ENCODE measurements at regions not wholly inside any gene's neighbourhood (a gene's known extent, or its start where the extent isn't known, plus 50 kb on each side); places are given as distances from the start of the nearest gene placed in this dataset.

GRCh38 chr22:47816863-47817210 is 1054.4 kb downstream of the TBC1D22A start:
- TF ChIP-seq POLR2AphosphoS5 (IDR thresholded peaks at IDR 0.05; ENCODE audit: low read depth): no peak
- no peak for TF ChIP-seq GABPA (IDR thresholded peaks at IDR 0.05; ENCODE audit: low read depth)
- TF ChIP-seq REST (IDR thresholded peaks at IDR 0.05; ENCODE audit: insufficient replicate concordance, low read depth): no peak
- no peak for TF ChIP-seq SPI1 (IDR thresholded peaks at IDR 0.05; ENCODE audit: borderline replicate concordance, low read depth)
- no peak for TF ChIP-seq CTCF (IDR thresholded peaks at IDR 0.05; ENCODE audit: insufficient read depth, low read length)
- no peak for DNase-seq (ENCODE audit: low read depth in 1 of 2, low spot score in 1 of 2)
- H3K27me3 ChIP-seq (ENCODE audit: insufficient read depth, poor library complexity, severe bottlenecking): no peaks in the 10 kb centered on the region
- no peak overlapping the region for H3K27ac ChIP-seq (replicated peaks)
- no peak overlapping the region for H3K4me3 ChIP-seq (replicated peaks; ENCODE audit: insufficient read depth, low read length)

GRCh38 chr22:47816121-47816862 is 1053.8 kb downstream of the TBC1D22A start:
- H3K27me3 ChIP-seq (ENCODE audit: insufficient read depth, poor library complexity, severe bottlenecking): no peaks in the 10 kb centered on the region
- H3K4me3 ChIP-seq (replicated peaks; ENCODE audit: insufficient read depth, low read length): no peak overlapping the region
- no peak overlapping the region for H3K27ac ChIP-seq (replicated peaks)
- no peak for DNase-seq (ENCODE audit: low read depth in 1 of 2, low spot score in 1 of 2)
- TF ChIP-seq CTCF (IDR thresholded peaks at IDR 0.05; ENCODE audit: insufficient read depth, low read length) (no peak), SPI1 (IDR thresholded peaks at IDR 0.05; ENCODE audit: borderline replicate concordance, low read depth) (no peak), POLR2AphosphoS5 (IDR thresholded peaks at IDR 0.05; ENCODE audit: low read depth) (no peak), REST (IDR thresholded peaks at IDR 0.05; ENCODE audit: insufficient replicate concordance, low read depth) (no peak), GABPA (IDR thresholded peaks at IDR 0.05; ENCODE audit: low read depth) (no peak)

- no peak for TF ChIP-seq SPI1 (IDR thresholded peaks at IDR 0.05; ENCODE audit: borderline replicate concordance, low read depth)
- TF ChIP-seq REST (IDR thresholded peaks at IDR 0.05; ENCODE audit: insufficient replicate concordance, low read depth): no peak
- no peak for TF ChIP-seq GABPA (IDR thresholded peaks at IDR 0.05; ENCODE audit: low read depth)
- no peak for TF ChIP-seq POLR2AphosphoS5 (IDR thresholded peaks at IDR 0.05; ENCODE audit: low read depth)
- TF ChIP-seq CTCF (IDR thresholded peaks at IDR 0.05; ENCODE audit: insufficient read depth, low read length): no peak
- Histone ChIP-seq H3K27ac (replicated peaks) (no peak overlapping the region), H3K27me3 (ENCODE audit: insufficient read depth, poor library complexity, severe bottlenecking) (no peaks in the 10 kb centered on the region), H3K4me3 (replicated peaks; ENCODE audit: insufficient read depth, low read length) (no peak overlapping the region)
- no peak for DNase-seq (ENCODE audit: low read depth in 1 of 2, low spot score in 1 of 2)
These were observed 1052.0 kb downstream of the TBC1D22A start for GRCh38 chr22:47814474-47814873.

Data from HL-60 (cell line).